GM18498 (cell line): ENCODE measurements at regions not wholly inside any gene's neighbourhood (a gene's known extent, or its start where the extent isn't known, plus 50 kb on each side); places are given as distances from the start of the nearest gene placed in this dataset.

Experiments
- ATAC-seq: cut with Tn5 transposase; IDR thresholded peaks from one replicate; pipeline ENCODE4 v1.9.1; 2021; ENCODE audit warnings: mild to moderate bottlenecking, moderate library complexity; ENCODE audit not compliant: unreplicated experiment

- no peak for ATAC-seq
Measured at GRCh38 chr4:175369087-175369486, 443.0 kb downstream of the GPM6A start.

GRCh38 chr4:175371091-175371490 is 441.0 kb downstream of the GPM6A start:
- no peak for ATAC-seq

DNA sequence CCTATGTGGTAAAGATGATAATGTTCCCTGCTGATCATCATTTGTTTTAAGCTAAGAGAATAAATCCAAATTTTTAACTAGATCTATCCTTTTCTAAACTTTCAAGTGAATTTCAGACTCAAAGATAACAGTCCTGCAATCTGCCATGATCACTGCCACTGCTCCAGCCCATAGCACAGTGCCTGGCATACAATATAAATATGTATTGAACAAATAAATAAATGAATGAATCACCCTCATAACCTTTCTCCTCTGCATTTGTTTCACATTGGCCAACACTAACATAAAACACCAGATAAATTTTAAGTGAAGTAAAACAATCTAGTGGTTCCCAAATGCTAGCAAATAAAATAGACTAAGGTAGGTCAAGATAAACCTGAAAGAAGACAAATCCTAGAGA is 439.0 kb downstream of the GPM6A start:
- ATAC-seq: no peak

DNA sequence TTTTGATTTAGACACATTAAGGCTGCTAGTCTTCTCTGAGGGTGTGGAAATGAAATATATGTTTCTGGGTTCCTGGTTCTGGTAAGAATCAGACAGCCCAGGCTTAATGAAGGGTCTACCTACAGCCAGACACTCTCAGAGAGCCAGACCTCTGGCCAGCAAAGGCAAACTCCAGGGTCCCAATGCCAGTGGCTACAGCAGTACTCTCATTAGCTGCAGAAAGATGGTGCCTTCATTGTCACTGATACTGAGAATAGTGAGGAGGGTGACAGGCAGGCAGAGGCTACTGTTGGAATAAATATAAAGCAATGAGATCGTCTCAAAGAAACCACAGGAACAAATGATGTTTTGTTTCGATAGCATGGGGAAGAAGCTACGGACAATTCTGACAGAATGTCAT is 437.6 kb downstream of the GPM6A start:
- ATAC-seq: no peak

DNA sequence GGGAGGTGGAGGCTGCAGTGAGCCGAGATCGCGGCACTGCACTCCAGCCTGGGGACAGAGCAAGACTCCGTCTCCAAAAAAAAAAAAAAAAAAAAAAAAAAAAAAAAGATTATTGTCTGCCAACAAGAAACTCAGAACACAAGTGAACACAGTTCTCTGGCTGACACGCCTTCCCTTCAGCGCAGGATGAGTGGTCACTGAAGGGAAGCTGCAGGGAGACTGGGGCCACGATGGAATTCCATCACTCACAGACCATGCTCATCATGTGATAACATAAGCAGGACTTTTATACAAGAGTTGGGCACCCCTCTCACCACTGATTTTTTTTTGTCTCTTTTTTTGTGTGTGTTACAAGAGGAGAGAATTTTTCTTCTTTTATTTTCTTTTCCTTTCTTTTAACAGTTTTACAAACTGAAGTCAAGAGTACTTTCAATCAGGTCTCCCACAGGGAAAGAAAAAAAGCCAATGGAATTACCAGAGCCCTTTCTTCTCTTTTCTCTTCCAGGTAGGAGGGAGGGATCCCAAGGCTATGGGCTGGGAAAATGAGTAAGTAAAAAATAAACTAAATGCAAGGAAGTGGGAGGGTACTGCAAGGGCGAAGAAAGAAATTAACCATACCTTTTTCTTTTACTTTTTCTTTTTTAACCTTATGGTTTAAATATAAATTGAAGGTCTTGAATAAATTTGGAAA is 435.6 kb downstream of the GPM6A start:
- ATAC-seq: no peak

- ATAC-seq: no peak
Measured at GRCh38 chr4:175377203-175377602, 434.9 kb downstream of the GPM6A start.

- no peak for ATAC-seq
Measured at GRCh38 chr4:175378372-175378771, 433.7 kb downstream of the GPM6A start.

GRCh38 chr4:175380841-175381240 is 431.2 kb downstream of the GPM6A start:
- no peak for ATAC-seq

DNA sequence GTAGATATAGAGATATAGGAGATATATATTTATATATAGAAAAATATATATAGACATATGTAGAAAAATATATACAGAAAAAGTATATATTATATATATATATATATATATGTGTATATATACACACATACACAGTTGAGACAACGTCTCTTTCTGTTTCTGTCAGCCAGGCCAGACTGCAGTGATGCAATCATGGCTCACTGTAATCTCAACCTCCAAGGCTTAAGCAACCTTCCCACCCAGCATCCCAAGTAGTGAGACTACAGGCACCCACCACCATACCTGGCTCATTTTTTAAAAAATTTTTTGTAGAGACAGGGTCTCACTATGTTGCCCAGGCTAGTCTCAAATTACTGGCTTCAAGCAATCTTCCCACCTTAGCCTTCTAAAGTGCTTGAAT is 426.3 kb downstream of the GPM6A start:
- no peak for ATAC-seq

DNA sequence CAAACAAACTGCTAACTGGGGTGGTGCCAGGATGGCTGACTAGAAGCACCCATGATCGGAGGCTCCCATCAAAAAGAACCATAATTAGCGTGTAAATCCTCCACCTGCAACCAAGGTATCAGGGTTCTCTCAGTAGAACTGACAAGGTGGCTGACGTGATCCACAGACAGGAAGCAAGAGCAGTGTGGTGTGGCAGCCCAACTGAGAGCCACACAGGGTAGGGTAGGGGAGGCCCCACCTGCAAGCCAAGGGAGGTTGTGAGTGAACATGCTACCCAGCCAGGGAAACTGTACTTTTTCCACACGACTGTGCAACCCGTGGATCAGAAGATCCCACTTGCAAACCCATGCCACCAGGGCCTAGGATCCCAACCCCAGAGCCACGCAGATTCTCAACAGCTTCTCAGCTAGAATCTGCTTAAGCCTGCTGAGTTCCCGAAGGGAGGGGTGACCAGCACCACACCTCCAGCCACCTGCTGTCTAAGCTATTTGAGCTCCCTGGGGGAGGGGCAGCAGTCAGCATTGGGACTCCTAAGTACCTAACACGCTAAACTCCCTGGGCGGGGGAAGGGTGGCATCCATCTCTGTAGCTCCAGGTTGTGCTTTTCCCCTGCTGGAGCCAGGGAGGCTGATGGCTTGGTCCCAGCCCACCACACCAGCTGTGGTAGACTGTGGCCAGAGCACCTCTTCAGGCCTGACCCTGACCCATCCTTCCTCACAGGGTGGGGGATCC is 425.1 kb downstream of the GPM6A start:
- no peak for ATAC-seq

DNA sequence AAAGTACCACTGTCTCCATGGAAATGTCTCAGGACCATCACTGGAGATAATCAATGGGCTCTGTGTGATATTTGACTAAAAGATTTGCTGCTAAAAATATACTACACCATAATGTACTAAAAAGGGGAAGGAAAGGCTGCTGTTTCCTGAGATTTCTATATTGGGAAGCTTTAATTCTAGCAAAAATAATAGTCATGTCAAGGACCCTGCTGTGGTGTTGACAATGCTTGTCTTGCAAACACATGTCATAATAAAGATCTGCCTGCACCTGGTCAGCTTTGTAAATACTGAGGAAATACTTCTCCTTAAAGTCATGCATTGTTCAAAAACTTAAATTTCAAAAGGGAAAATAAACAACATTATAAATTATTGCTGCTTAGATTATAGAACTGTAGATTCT is 417.9 kb downstream of the GPM6A start:
- no peak for ATAC-seq

GRCh38 chr4:175405961-175406360 is 406.1 kb downstream of the GPM6A start:
- ATAC-seq: no peak

DNA sequence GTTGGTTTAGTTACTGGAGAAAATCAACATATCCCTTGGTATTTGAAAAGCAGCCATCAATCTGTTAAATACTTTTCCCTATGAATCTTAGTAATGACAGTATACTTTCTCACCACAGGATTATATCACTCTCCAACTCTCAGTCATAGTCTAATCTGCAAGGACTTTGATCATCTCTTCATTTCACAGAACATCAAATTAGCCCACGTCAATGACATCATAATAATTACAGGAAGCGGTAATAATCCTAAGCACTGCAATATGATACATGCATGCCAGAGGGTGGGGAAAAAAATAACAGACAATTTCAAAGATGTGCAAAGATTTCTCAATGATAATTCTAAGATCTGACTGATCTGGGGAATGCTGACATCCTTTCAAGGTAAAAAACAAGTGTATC is 404.1 kb downstream of the GPM6A start:
- ATAC-seq: no peak

GRCh38 chr4:175411251-175411650 is 400.8 kb downstream of the GPM6A start:
- ATAC-seq: no peak

GRCh38 chr4:175412161-175412560 is 399.9 kb downstream of the GPM6A start:
- no peak for ATAC-seq

GRCh38 chr4:175412746-175413145 is 399.3 kb downstream of the GPM6A start:
- ATAC-seq: no peak

GRCh38 chr4:175413561-175413960 is 398.5 kb downstream of the GPM6A start:
- no peak for ATAC-seq

DNA sequence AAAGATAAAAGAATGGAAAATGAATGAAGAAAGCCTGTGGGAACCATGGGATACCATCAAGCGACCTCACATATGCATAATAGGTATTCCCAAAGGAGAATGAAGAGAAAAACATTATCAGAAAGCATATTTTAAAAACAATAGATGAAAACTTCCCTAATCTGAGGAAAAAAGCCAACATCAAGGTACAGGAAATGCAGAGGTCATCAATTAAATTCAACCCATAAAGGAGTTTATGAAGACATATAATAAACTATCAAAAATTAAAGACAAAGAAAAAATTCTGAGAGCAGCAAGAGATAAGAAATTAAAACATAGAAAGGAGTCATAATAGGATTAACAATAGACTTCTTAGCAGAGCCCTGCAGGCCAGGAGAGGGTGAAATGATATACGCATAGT is 397.5 kb downstream of the GPM6A start:
- no peak for ATAC-seq

- ATAC-seq: no peak
Measured at GRCh38 chr4:175418516-175418915, 393.5 kb downstream of the GPM6A start.

GRCh38 chr4:175419236-175419718 is 392.8 kb downstream of the GPM6A start:
- no peak for ATAC-seq

- no peak for ATAC-seq
Measured at GRCh38 chr4:175421506-175421905, 390.6 kb downstream of the GPM6A start.

GRCh38 chr4:175422331-175422730 is 389.7 kb downstream of the GPM6A start:
- no peak for ATAC-seq
